ENCODE measurements at regions not wholly inside any gene's neighbourhood (a gene's known extent, or its start where the extent isn't known, plus 50 kb on each side); places are given as distances from the start of the nearest gene placed in this dataset.

DNA sequence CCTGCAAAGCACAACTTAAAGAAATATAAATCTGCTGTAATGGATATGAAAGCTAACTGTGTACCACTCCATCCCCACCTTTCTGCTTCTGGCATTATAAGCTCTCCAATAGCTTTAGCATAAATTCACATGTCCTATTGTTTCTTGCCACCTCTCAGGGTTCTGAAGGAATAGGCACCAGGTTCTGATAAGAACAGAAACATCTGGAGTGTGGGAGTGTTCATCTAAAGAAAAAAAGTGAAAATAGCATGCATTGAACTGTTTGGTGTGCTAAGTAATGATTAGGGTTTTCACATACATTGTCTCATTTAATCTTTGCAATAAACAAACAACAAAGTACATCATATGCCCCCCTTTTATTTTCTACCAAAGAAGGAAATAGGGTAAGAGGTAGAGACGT is 72.3 kb downstream of the FAM76B start:
- DNase-seq (ENCODE audit: low read depth), result no peak

GRCh38 chr11:95716266-95716665 is 73.3 kb downstream of the FAM76B start:
- DNase-seq (ENCODE audit: low read depth), result no peak

GRCh38 chr11:95715777-95716241 is 73.8 kb downstream of the FAM76B start:
- DNase-seq (ENCODE audit: low read depth), result peak; percentile 3

DNA sequence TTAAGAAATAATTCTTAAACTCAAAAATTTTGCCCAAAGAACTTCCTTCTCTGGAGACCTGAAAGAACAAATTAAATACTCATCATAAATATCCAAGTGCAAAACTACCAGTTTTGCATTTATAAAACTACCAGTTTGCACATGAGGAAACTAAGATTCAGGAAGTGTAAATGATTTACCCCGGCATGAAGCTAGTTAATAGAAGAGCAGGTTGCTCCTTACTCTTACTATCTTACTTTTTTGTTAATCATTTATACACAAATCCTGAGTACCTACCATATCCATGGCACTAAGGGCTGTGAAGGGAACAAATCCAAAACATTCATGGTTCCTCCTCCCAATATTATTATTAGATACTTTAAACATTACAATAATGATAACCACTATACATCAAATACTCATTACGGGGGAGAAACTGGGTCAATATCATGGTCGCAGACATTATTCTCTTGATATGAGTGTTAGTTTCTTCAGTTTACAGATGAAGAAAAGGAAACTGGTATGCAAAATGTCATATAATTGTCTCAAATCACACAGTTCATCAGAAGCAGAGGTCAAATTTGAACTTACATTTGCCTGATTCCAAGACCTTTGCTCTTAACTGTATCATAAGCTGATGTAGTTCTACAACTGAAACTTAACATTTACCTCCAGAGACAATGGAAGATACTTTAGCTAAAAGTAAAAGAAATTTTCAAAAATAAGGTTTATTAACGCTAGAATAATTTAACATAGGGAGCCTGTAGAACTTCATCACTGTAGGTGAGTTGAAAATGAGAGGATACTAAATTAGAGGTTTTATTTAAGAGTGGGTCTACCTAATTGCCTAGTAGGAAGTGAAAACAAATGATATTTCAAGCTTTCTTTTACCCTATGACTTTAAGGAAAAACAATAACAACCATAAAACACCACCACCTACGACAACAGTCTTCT is 74.5 kb downstream of the FAM76B start:
- no peak for DNase-seq (ENCODE audit: low read depth)

DNA sequence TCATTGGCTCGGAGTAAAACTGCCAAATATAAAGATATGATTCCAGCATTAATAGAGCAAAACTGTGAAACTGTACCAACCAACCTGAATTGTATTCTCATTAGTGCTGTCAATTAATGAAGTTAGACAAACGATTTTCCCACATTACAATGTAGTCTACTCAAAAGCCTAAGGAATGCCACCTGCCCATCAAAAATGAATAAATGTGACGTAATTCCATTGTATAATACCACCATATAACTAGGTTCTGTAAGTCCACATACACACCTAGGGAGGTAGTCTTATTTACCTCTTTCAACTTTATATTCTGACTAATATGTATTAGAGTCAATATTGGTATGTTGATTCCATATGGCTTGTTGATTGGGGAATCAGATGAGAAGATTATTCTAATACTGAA is 76.2 kb downstream of the FAM76B start:
- DNase-seq (ENCODE audit: low read depth), result no peak

DNA sequence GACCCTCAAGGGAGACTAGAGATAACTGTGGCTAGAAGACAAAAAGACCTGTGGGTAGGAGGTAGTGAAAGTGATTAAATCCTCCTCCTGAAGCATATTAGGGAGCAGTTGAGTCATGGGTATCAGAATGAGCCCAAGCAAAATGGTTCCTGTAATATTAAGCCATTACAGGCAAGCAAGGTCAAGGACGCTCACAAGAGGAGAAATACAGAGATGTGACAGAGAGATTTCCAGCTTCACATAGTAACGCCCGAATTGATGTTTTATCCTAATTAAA is 77.7 kb downstream of the FAM76B start:
- no peak for DNase-seq (ENCODE audit: low read depth)

DNA sequence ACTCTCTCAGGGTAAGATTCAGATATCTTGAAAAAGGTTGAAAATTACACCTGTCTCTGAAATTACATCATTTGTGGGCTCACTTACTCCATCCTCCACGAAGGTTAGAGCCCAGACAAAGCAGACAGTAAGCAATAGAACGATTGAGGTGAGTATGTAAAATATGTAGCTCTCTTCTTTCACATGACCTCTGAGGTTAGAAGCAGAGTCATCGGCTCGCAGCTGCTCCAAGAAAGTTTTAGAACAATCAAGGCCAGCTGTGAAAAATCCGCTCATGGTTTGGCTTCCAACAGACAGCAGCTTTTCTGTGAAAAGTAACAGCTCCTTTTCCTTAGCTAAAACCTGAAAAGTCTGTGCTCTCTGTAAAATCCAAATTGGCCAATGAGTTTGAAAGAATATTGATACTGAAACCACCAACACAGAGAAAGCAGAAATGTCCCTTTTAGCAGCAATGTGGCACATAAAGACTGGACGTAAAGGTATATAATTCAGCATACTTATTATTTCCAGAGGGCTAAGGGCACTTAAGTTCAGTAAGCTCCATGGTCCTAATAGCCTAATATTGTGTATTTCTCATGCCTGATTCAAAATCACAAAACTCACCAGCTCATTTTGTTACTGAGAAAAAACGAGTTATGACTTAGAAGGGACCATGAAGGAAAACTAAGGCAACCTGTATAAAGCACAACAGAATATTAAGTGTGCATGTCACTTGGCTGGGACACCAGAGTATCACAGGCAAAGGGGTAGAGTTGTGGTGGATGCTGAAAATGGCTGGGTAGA is 78.2 kb downstream of the FAM76B start:
- no peak for DNase-seq (ENCODE audit: low read depth)

DNA sequence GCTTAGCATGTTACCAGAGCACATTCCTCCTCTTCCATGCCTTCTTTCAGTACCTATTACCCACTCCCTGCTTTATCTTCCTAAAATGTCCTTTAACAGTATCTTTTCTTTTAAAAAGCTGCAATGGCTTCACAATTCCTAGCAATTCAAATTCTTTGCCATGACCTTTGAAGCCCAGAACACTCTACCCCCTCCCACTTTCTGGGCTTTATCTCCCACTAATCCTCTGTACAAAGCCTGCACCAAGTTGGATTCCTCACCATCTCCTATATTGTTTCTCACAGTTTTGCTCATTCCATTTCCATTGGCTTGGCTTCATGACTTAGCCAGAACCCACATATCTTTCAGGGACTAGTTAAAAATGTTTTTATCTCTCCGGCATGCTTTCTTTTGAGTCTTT is 80.9 kb downstream of the FAM76B start:
- no peak for DNase-seq (ENCODE audit: low read depth)

DNA sequence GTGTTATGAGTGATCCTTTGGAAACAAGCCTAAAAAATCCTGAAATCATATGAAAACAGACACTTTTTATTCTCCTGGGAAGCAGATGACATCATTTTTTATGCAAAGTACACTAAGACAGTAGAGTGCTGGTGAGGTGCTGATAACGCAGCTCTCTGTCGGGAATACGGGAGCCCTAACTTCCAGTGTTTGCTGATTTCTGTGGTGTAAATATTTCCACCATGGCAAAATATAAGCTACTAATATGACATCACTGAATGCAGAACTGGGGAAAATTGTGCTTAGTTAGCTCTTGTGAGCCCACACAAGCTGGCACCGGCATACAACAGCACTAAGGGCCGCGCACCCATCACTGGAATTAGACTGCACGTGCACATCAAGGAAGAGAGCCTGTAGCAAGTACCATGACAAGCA is 82.6 kb downstream of the FAM76B start:
- DNase-seq (ENCODE audit: low read depth), result no peak

- peak; percentile 74 for DNase-seq (ENCODE audit: low read depth)
Measured at GRCh38 chr11:95705485-95706124, 84.0 kb downstream of the FAM76B start.

- no peak for DNase-seq (ENCODE audit: low read depth)
Measured at GRCh38 chr11:95704865-95705264, 84.7 kb downstream of the FAM76B start.

DNA sequence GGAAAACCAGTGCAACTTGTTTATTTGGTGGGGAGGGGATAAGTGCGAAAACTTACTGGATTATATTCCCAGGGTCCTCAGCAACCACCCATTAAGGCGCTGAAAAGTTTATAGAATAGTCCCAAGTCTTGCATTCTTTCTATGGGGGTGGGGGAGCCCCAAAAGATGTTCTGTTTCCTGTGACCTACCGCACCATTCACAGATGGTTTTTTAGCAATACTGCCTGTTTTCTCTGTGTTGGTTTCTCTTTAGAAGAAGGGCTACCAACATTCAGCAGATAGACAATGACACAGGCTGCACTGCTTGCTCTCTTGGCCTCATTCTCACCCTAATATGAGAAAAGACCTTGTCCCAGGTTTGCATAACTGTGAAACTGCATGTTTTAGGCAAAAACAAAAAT is 86.5 kb downstream of the FAM76B start:
- DNase-seq (ENCODE audit: low read depth), result no peak

GRCh38 chr11:95702526-95702925 is 87.1 kb downstream of the FAM76B start:
- no peak for DNase-seq (ENCODE audit: low read depth)

GRCh38 chr11:95700471-95700817 is 89.1 kb downstream of the FAM76B start:
- no peak for DNase-seq (ENCODE audit: low read depth)

DNA sequence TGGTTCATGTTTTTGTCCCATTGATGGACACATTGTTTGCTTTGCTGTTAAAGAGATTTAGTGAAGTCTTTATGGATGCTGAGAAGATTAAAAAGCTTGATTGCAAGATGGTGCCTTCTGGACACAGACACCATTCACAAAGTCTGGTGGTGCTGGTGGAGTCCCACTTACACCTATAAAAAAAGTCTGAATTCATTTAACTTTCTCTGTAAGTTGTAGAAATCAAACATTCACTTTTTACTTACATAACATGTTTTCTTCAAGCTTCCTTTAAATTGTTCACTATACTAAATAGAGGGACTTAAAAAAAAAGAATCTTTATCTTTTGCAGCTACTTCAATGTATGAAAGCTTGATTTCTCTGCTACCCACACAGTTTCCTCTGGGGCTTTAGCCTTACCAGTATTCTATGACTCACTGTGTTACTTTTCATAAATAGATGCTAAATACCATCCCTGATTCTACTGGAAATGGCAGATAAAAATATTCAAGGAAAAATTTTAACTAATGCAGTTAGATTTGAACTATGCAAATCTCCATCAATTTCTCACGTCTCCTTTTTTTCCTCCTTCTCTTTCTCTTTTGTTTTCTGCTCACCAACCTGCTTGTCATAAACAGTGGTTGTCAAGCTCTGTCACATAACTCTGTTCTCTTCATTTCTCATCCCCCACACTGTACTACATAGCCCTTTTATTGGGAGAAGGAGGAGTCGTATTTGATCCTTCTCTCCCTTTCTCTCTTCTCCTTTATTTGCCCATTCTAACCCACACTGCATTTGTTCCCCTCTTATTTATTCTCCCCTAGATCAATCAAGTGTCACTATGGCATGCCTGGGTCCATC is 89.7 kb downstream of the FAM76B start:
- no peak for DNase-seq (ENCODE audit: low read depth)

DNA sequence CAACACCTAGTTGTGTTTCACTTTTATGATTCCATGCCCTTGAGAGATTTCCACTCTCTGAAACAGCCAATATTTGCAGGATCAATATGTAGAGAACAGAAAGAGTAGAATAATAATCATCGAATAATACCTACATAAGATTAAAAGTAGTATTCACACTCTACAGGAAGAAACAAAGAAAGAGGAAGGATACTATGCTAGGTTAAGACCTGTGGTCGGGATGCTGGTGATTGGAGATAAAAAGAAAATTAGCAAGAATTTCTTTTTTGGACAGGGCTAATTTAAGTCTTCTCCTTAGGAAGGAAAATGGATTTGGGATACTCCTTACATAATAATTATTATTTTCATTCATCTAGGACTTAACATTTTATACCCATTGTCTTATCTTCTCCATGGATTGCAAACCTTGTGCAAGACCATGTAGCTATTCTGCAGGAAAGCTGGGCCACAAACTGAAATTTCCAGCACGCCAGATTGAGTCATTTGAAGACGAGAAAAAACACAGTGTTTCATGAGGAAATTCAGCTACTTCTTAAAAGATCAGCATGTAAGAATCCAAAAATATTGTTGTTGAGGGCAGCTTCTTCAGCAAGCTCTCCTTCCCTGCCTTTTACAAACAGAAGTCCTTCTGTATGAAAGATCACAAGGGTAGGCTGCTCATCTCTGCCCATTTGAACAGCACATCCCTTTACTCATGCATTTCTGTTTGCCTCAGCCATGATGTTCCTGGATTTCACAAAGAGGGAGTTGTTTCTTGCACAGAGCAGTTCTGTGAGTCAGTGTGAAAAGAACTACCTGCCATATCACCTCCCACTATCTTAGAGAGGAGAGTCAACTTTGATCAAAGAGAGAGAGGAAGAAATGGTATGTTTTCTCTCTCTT is 90.7 kb downstream of the FAM76B start:
- DNase-seq (ENCODE audit: low read depth), result no peak

DNA sequence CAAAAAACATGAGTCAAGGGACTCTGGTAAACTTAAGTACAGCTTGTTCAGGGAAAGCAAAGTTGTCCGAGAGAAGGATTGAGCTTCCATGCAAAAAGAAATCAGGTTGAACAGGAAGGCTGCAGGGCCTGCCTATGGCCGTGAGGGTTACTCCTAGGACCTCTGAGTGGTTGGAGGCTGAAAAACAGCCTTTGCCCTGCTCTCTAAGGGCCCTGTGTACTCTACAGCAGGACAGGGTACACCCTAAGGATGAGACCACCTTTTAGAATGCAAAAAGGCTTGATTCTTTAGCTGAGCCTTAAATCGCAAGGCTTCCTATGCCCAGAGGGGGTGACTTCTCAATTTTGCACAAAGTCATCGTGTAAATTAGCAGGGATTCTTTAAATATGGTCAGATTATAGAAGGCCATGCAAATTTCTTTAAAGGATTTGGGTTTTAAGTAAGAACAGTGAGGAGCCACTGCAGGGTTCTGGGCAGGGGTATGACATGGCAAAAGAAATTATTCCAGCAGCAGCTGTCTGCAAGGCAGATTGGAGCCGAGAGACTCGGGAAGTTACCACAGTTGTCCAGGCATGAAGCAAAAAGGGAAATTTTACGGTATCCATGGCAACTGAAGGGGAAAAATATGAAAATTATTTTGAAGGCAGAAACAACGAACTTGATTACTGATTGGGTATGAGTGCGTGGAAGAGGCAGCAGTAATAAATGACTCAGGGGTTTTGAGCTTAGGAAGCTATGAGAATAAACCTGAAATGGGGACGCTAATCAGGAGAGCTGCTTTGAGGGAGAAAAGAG is 91.8 kb downstream of the FAM76B start:
- no peak for DNase-seq (ENCODE audit: low read depth)

DNA sequence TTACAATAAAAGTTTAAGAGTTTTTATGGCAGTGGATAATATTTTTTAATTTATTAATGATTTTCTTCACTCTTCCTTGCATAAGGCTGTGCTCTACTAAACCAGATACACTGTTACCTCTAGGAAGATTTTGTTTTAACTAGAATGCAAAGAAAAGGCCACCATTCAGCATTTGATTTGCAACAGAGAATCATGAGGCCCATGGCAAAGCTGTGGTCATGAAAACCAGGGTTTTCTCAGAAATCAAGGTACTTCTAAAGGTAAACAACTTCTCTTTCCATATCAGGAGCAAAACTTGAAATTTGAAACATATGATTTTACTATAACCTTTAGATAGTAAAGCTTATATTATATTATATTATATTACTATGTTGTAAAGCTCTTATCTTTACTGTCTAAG is 94.4 kb downstream of the FAM76B start:
- DNase-seq (ENCODE audit: low read depth), result no peak

- DNase-seq (ENCODE audit: low read depth), result no peak
Measured at GRCh38 chr11:95693298-95693697, 96.3 kb downstream of the FAM76B start.
